Midbrain (tissue), 1 donor: ENCODE measurements at regions not wholly inside any gene's neighbourhood (a gene's known extent, or its start where the extent isn't known, plus 50 kb on each side); places are given as distances from the start of the nearest gene placed in this dataset.

Experiments
- DNase-seq: peaks from one replicate; lab custom pipeline; 2025; lab: John Stamatoyannopoulos, UW

DNA sequence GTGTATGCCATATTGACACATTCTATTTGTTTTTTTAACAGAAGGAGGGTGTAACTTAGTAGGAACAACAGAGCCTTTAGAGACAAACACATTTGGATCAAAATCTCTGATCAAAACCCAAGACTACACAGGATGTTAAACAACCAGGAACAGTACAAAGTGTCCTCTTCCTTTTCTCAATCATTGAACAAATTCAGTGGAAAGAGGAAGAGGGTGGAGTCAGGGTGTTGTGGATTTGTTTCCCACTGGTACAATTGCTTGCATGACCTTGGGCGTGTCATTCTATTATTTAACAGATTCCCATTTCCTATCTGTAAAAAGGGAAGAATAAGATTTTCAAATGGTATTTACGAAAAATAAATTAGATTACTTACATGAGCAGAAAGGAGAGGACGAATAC is 1162.8 kb upstream of the PRKX start:
- no peak for DNase-seq

DNA sequence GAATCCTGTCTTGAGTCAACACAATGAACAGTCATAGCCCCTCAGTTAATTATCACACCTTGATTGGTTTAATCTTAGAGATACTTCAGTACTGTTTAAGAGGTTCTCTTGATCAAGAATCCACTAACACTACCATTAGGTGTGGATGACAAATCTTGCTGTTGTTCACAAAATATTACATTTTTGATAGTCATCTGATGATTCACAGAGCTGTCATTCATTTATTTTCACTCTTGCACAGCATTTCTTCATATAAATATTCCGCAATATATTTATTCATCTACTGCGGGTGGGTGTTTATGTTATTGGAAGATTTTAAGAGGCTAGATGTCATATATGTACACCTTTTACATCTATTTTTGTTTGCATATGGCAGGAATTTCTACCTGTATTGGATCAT is 1138.1 kb upstream of the PRKX start:
- no peak for DNase-seq

DNA sequence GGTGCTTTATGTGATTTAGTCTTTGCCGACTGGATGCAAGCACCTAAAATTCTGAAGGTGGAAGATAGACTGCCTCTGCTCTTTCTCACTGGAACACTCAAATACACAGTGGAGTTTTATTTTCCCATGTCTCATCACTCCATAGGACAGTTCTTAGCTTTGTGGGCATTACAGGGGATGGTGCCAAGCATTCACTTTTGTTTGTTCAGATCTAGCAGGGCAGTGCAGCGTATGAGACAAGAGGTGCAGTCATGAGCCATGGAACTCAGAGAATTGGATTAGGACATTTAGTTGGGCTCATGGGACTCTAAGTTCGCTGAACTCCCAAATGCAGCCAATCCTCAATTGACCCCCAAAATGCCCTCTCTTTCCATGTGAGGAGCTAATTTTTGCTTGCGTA is 1136.9 kb upstream of the PRKX start:
- DNase-seq: peak; percentile 64

DNA sequence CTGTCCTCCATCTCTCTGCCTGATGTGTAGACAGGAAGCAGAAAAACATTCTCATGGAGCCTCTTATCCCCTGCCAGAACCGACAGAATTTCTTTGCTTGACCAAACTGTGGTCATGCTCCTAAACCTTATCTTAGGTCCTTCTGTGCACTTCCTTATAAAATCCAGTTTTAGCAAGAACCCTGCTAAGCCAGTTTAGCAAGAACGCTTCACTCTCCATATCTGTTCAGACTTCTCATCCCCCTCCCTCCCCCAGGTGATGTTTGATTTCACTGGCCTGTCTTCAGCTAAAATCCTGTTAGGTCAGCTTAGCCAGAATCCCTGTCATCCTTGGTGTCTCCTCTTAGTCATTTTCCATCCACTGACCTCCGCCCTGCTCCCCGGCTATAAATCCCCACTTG is 1130.9 kb upstream of the PRKX start:
- no peak for DNase-seq

DNA sequence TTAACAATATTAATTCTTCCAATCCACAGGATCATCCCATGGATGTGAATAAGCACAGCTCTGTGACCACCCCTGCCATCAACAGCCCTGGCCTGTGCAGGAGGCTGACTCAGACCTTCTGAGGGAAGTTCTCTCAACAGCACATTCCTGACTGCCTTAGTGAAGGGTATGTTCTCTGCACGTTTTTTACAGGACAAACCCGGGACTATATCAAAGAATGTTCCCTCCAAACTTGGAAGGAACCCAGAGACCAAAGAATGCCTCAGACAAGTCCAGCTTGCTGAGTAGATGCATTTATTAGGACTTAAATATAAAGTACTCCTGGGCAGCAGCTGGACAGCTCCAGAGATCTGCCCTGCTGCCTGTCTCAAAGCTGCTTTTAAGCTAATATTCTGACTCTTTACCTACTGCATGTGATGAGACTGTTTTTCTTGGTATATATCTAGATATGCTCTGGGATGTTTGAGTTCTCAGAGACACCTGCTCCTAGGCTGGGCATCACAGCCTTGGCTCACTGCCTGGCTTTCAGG is 1127.8 kb upstream of the PRKX start:
- no peak for DNase-seq

DNA sequence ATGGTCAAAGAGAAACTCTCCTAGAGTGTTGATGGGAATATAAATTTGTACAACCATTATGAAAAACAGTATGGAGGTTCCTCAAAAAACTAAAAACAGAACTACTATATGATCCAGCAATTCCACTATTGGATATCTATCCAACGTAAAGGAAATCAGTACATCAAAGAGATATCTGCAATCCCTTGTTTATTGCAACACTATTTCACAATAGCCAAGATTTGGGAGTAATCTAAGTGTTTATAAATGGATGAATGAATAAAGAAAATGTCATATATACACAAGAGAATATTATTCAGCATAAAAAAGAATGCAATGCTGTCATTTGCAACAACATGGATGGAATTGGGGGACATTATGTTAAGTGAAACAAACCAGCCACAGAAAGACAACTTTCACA is 1118.1 kb upstream of the PRKX start:
- DNase-seq: no peak

DNA sequence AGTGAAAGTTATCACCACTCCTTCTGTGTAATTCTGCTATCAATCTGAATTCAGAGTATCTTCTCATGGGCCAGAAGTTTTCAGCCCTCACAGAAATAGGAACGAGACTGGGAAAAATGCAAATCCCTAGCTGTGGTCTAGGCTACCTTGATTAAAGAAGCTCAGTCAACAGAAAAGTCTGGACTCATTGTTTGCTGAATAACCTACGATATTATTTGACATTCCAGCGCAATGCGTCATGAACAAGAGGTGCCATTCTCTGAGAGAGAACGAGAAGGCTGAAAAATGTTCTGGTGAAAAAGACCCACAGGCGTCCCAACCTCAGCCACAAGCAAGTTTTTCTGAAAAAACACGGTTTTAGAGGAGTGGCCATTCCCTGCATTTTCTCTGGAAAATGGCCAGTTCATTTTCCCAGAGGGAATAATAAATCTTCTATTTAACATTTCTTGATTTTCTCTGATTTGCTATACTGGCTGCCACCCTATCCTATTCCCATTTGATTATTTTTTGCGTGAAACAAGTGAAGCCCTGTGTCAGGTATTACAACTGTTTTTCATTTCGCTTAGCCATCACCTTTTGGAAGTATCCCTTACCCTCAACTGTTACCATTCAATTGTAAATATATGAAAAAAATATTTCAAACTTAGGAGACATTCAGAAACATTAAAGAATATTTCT is 1117.6 kb upstream of the PRKX start:
- DNase-seq: no peak

DNA sequence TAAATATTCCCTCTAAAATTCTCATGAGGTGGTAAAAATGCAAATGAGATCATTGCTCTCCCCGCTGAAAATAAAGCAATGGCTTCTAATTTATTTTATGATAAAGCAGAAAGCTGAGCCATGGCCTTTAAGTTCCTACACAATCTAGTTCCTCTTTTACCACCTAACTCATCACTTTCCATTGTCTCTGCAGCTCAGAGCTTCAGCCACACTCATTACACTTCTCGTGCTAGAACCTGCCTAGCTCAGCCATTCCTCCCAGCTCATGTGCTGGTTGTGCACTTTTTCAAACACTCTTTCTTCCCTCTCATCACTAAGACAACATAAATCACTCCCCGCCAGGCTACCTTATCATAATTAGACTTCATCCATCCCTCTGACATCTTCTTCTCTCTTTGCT is 1112.1 kb upstream of the PRKX start:
- DNase-seq: no peak

DNA sequence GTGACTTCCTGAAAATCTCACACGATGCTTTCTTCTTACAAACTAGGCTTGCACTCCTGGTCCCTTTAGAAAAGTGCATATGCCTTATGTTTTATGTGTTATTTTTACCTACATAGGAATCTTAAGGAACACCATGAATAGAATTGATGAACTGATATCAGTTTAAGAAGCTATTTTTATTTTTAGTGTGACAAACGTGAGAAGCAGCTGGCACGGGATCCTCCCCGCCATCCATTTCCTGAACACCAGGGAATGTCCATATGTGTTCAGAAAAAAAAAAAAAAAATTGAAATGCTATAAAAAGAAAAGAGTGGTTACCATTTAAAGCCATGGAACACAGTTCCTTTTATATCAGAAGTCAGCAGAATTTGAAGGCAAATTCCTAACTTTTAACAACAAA is 1096.1 kb upstream of the PRKX start:
- DNase-seq: no peak

DNA sequence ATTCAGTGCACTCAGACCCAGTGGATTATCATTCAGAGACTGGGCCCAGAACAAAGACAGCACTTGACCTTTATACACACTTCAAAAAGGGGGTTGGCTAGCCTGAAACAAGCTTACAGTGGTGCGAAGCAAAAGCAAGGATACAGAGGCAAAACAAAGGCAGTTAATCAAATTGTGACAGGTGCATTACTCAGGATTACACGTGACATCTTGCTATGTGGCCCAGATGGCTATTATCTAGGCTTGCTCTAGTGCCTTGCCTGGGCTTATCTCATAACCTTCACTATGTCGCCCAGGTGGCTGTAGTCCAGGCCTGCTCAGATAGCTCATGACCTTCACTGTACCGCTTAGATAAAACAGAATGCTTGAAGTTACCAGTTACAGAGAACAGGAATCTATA is 1092.1 kb upstream of the PRKX start:
- no peak for DNase-seq

DNA sequence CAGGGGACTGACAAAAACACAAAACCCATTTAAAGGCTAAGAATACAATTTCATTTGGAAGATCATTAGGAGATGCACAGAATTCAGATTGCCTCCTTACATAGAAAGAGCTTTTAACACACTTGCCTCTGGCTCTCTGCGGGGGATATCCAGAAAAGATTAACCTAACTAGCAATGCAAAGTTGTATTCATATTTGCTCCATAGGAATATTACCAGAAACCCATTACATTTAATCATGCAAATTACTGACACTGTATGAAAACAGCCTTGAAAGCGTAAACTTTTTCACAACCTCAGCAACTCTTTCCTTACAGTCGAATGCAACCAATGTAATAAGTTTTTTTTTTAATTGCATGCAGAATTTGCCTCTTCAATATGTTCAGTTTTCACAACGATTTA is 1087.3 kb upstream of the PRKX start:
- DNase-seq: no peak

DNA sequence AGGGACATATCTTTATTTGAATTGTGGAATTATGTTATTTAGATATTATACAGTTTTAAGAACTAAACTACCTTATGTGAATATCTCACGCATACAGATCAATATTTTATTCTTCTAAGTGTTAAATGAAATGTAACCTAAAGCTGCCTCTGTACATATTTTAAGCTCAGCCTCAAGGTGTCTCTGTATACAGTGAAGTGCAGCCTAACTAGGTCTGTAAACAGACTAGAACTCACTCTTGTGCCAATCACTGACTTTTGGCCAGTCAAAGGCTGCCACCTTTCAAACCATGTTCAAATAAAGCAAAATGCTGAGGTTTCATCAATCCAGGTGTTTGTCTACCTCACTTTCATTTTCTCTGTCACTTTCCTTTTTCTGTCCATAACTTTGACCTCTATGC is 1074.5 kb upstream of the PRKX start:
- no peak for DNase-seq

DNA sequence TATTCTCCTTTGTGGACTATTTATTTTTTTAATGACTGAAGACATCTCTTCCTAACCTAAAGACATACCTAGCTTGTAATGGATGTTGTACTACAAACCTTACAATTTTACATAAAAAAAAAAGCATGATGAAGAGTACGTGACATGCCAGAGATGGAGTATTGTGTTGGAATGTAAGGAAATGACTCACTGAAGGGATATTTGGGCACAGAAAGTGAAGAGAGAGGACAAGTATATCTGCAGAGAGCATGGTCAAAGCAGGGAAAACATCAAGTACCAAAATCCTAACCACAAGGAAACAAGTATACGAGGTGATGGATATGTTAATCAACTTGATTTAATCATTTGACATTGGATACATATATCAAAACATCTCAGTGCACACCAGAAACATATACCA is 1051.4 kb upstream of the PRKX start:
- no peak for DNase-seq

DNA sequence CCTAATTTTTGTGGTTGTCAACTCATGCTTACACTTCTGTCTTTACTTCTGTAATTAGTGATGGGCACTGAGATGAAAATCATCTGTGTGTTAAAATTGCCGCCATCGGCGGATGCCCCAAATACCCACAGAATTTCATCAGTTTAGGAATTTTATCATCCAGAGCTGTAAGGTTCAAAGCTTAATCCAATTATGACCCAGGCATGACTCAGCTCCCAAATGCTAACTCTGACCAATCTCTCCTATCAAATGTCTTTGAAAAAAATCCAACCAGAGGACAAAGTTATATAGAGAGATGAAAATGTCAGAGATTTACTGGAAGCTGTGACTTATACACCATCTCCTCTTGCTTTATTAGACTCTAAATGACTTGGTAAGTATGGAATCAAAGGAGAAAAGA is 1048.7 kb upstream of the PRKX start:
- DNase-seq: no peak

DNA sequence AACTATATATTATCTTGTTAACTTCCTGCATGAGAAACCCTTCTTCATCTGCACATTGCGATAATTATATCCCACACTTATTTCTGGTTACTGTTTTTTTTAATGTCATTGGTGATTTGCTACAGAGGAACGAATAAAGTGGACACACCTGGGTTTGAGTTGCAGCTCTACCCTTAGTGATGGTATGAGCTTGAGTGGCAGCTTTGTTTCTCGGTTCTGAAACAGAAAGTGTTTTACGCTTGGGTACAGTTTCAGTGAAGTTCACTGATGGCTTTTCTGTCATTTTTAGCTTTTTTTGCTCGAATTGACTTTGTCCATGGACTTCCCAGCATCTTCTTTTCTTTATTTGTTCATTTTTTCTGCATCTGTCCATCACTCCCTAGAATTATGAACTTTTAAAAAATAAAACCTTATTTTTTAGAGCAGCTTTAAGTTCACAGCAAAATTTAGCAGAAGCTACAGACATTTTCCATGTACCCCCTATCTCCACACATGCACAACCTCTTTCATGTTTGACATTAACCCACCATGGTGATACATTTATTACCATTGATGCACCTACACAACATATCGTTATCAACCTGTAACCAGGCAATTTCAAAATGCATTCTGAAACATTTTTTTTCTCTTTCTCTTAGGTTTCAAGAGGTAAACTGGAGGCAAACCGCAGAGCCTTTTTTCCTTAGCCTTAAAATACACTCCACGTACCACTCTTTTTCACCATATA is 1041.6 kb upstream of the PRKX start:
- DNase-seq: no peak

DNA sequence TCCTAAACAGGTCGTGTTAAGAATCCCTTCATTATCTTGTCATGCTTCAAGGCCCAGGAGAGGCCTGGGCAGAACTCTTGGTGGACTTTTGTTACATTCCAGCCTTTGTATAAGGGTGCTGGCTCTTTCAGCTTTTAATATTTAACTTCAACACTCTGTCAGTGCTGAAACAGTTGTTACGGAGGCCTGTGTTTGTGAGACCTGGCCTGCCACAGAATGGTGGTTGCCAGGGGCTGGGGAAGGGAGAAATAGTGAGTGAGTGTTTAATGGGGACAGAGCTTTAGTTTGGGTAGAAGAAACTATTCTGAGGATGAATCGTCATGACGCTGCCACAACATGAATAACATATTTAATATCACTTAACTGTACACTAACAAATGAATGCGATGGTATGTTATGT is 1027.6 kb upstream of the PRKX start:
- DNase-seq: no peak

DNA sequence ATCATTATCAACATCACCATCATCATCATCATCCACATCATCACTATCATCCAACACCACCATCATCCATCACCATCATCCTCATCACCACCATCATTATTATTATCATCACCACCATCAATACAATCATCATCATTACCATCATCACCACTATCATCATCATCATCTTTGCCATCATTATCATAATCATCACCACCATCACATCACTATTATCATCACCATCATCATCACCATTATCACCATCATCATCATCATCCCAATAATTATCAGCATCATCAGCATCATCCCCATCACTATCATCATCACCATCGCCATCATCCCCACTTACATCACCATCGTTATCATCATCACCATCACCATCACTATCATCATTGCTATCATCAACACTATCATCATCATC is 1021.9 kb upstream of the PRKX start:
- DNase-seq: no peak

DNA sequence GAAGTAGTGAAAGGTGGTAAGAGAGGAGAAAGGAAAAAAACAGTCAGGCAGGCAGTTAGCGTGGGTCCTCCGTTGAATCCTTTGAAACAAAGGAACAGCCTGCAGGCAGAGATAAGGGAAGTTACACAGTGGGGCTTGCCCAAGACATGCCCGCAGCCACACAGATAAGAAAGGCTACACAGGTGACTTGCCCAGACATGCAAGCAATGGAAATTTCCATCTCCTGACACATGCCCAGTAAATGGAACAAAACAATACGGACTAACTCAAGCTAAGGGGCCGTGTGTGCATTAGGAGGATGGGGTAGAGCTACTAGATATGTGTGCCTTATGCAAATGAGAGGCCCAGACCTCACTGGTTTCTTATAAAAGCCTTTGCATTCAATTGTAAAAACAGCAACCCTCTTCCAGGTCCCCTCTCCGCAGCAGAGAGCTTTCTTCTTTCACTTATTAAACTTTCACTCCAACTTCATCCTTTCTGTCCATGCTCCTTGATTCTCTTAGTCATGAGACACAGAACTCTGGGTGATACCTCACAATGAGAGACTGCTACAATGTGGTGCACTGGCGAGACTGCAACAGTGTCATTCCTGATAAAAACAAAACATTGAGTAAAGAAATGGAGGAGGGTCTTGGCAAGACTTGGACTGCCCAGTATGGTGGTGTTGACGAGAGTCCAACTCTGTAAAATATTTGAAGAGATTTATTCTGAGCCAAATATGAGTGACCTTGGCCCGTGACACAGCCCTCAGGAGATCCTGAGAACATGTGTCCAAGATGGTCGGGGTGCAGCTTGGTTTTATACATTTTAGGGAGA is 997.4 kb upstream of the PRKX start:
- DNase-seq: no peak

DNA sequence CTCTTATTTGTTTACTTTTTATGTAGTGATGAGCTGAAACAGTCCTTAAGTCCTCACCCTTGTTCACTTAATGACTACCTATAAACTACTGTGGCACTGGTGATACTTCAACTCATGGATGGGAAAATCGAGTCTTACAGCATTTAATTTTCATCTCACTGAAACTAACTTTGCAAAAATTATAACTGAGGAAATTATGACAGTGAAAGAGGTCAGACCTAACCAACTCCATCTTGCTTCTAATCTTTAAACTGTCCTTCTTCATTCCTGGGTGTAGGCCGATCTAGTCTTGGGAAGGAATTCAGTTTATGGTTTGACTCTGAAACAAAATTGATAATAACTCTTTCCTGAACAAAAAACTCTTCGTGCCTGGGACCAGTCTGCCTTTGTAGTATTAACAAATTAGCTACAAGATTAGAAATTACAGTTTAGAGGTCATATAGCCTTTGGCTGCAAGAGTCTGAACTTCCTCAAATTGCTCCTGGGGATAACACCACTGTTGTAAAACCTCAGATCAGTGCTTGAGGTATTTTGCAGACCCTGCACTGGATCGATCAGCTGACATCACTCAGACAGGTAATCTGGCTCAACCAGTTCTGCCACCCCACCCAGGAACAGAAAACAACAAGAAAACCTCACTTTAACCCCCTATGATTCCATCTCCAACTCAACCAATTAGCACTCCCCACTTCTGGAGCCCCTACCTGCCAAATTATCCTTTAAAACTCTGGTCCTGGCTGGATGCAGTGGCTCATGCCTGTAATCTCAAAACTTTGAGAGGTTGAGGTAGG is 995.7 kb upstream of the PRKX start:
- no peak for DNase-seq

DNA sequence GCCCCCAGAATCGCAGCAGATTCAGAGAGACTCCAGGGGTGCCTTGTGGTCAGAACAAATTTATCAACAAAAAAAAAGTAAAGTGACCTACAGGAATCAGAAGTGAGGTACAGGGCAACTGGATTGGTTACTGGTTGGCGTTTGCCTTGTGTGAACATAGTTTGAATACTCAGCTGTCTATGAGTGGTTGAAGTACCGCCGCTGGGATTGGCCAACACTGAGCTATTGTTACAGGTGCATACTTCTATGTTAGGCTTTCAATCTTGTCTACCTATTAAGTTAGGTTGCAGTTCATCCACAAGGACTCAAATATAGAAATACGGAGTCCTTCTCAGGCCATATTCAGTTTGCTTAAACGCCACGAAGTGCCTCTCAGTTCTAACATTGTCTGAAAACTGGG is 993.5 kb upstream of the PRKX start:
- no peak for DNase-seq

DNA sequence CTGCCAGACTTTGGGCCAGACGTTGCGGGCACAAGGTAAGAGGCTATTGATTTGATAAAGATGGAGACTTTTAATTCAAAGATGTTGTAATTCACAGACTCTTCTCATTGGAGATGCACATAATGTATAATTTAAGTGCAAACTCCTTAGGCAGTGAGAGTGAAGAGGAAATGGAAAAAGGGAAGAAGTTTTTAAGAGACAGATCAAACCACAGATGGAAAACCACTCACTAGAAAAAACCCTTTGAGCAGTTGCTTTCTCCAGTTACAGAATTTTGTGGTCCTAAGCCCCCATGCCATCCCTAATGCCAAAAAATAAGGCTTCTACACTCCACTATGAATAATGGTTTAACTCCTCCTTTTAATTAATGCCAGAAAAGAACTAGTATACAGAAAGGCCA is 977.1 kb upstream of the PRKX start:
- no peak for DNase-seq

DNA sequence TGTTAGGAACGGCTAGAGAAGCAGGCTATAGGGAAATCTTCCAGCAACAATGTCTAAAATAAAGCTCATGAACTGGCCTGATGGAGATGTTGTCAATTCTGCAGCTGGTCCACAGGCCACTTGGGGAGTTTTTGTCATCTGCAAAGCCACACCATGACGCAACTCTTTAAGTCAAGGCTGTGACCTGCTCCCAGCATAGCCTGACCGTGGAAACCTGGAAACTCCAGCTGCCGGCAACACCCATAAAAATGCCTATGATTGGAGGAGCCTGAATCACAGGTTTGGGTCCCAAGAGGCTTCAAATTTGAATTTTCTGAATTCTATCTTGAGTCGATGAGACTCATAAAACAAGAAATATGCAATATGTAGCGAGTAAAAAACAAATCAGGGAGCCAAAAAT is 969.2 kb upstream of the PRKX start:
- DNase-seq: no peak
